Adrenal gland (tissue), 9 donors: ENCODE measurements at regions not wholly inside any gene's neighbourhood (a gene's known extent, or its start where the extent isn't known, plus 50 kb on each side); places are given as distances from the start of the nearest gene placed in this dataset.

Source experiments
- DNase-seq, 7 donors: peaks; one replicate each; pipeline ENCODE4 v3.0.0-alpha.2; 2019 to 2020
- H3K27ac ChIP-seq, 5 donors: fragments of 200-600 bp; sonication (generic) in 4 of 5; 1 replicate in 3 of 5; 2 replicates in 2 of 5; pipeline versions ENCODE4 v1.5.1 to v1.8.0; 2016 to 2020; ENCODE audit warnings: mild to moderate bottlenecking in 1 of 5
- H3K27me3 ChIP-seq: fragments of 200-600 bp; 2 replicates; pipeline ENCODE4 v1.8.0; 2021
- H3K36me3 ChIP-seq, 2 donors: fragments of 200-600 bp; replicated peaks in 1 of 2; 1 replicate in 1 of 2; 2 replicates in 1 of 2; pipeline versions ENCODE4 v1.5.1 to v1.8.0; 2018 to 2022
- H3K4me1 ChIP-seq, 2 donors: fragments of 200-600 bp; replicated peaks in 1 of 2; 1 replicate in 1 of 2; 2 replicates in 1 of 2; pipeline versions ENCODE4 v1.5.1 to v1.8.0; 2018 to 2021
- H3K4me3 ChIP-seq, 4 donors: fragments of 200-600 bp; sonication (generic) in 3 of 4; one replicate each; pipeline ENCODE4 v1.5.1; 2016 to 2018
- H3K9me3 ChIP-seq, 3 donors: fragments of 200-600 bp; sonication (generic) in 1 of 3; replicated peaks in 1 of 3; 1 replicate in 2 of 3; 2 replicates in 1 of 3; pipeline versions ENCODE4 v1.5.1 to v1.8.0; 2016 to 2021
- CTCF ChIP-seq, 6 experiments: fragments of 450-650 bp in 4 of 6; fragments of 200-600 bp in 2 of 6; sonication (generic) in 1 of 6; IDR thresholded peaks; 1 replicate in 5 of 6; 2 replicates in 1 of 6; pipeline versions ENCODE4 v1.5.1 to v1.8.0; 2016 to 2021; ENCODE audit warnings: antibody characterized with exemption in 6 of 6, mild to moderate bottlenecking in 2 of 6, moderate library complexity in 1 of 6
- POLR2A ChIP-seq, 2 donors: fragments of 450-650 bp; IDR thresholded peaks; one replicate each; pipeline ENCODE4 v1.6.1; 2017; ENCODE audit warnings: antibody characterized with exemption in 2 of 2, mild to moderate bottlenecking in 2 of 2, moderate library complexity in 1 of 2
- WGBS, 4 donors: extraction: QIAGEN DNeasy Blood & Tissue Kit in 2 of 4; methylation state at CpG; one replicate each; pipeline versions ENCODE4 v1.1.5 to v1.1.7; 2013 to 2017; 5-methylcytosine and 5-hydroxymethylcytosine counted together
- intact Hi-C, 2 donors: fragments of 100-400 bp; cut with DNase I; formaldehyde crosslinking; loops; one replicate each; pipeline versions ENCODE4 v1.14.1 to v1.15.0; 2022 to 2023
- donor health status: healthy with polysubstance abuse.
- donor health status: Bipolar disorder and iron deficiency.
- donor health status: DM: yes; HTN: yes; CAD: no.
- donor health status: DM: no; HTN: no; CAD: no.
- donor health status: DM: no; HTN: no; CAD: no.

- H3K4me1 ChIP-seq = no peaks in the 10 kb centered on the region
- no peak for TF ChIP-seq POLR2A (IDR thresholded peaks at IDR 0.05)
- TF ChIP-seq CTCF (IDR thresholded peaks at IDR 0.05) = no peak
- H3K27ac ChIP-seq = no peak overlapping the region
- no peaks in the 10 kb centered on the region for H3K9me3 ChIP-seq
- no peaks in the 10 kb centered on the region for H3K36me3 ChIP-seq
- 74 to 83% (median 78%) methylated on average over 4 of the region's 4 CpGs for WGBS, 4 donors
- no peak overlapping the region for H3K4me3 ChIP-seq
- no peaks in the 10 kb centered on the region for H3K27me3 ChIP-seq
- no peak for DNase-seq
- intact Hi-C loops = no loop called here
These were observed 114.6 kb upstream of the MAP3K1 start for GRCh38 chr5:56700711-56701110.

GRCh38 chr5:56699538-56699937 lies 115.8 kb upstream of the MAP3K1 start:
- TF ChIP-seq POLR2A (IDR thresholded peaks at IDR 0.05) (no peak), CTCF (IDR thresholded peaks at IDR 0.05) (no peak)
- intact Hi-C loops = no loop called here
- Histone ChIP-seq H3K9me3 (no peaks in the 10 kb centered on the region), H3K36me3 (no peaks in the 10 kb centered on the region), H3K27ac (no peak overlapping the region), H3K4me3 (no peak overlapping the region), H3K4me1 (no peaks in the 10 kb centered on the region), H3K27me3 (no peaks in the 10 kb centered on the region)
- no peak for DNase-seq
- 86 to 90% (median 88%) methylated on average over 8 of the region's 8 CpGs for WGBS, 4 donors

GRCh38 chr5:56698463-56699381 lies 116.6 kb upstream of the MAP3K1 start:
- intact Hi-C loops = no loop called here
- DNase-seq = no peak
- no peaks in the 10 kb centered on the region for H3K36me3 ChIP-seq
- H3K9me3 ChIP-seq = no peaks in the 10 kb centered on the region
- no peak overlapping the region for H3K27ac ChIP-seq
- TF ChIP-seq CTCF (IDR thresholded peaks at IDR 0.05) = no peak
- TF ChIP-seq POLR2A (IDR thresholded peaks at IDR 0.05) = no peak
- no peaks in the 10 kb centered on the region for H3K4me1 ChIP-seq
- 58 to 68% (median 62%) methylated on average over 5 of the region's 5 CpGs for WGBS, 4 donors
- no peaks in the 10 kb centered on the region for H3K27me3 ChIP-seq
- no peak overlapping the region for H3K4me3 ChIP-seq

GRCh38 chr5:56696900-56697299 lies 118.4 kb upstream of the MAP3K1 start:
- WGBS, 4 donors = 0 to 10% (median 7%) methylated on average over 1 of the region's 1 CpG
- Histone ChIP-seq H3K27me3 (no peaks in the 10 kb centered on the region), H3K36me3 (no peaks in the 10 kb centered on the region), H3K27ac (no peak overlapping the region), H3K4me1 (peaks cover 0 to 3% of the 10 kb centered on the region in 2 donors), H3K4me3 (no peak overlapping the region), H3K9me3 (no peaks in the 10 kb centered on the region)
- no peak for TF ChIP-seq CTCF (IDR thresholded peaks at IDR 0.05)
- TF ChIP-seq POLR2A (IDR thresholded peaks at IDR 0.05) = no peak
- intact Hi-C loops = no loop called here
- DNase-seq = peak in 4 of 7 donors; percentile 23 to 55 (median 26)
